OCI-LY7 (cell line): ENCODE measurements at regions not wholly inside any gene's neighbourhood (a gene's known extent, or its start where the extent isn't known, plus 50 kb on each side); places are given as distances from the start of the nearest gene placed in this dataset.

ENCODE experiments used
- BruUV-seq: library from RNA; stranded (reverse); fragments of 400-500 nt; replicated peaks from 2 replicates; lab custom pipeline; 2021; lab: Mats Ljungman, UMichigan
- CTCF ChIA-PET: fragments of 300-600 bp; sonication (Branson Sonifier 250); formaldehyde crosslinking; loops from one replicate; lab custom pipeline; 2022; ENCODE audit warnings: antibody characterized with exemption; ENCODE audit not compliant: unreplicated experiment; lab: Charles Lee
- POLR2A ChIA-PET: fragments of 300-600 bp; sonication (Branson Sonifier 250); formaldehyde crosslinking; loops from one replicate; lab custom pipeline; 2022; ENCODE audit warnings: antibody characterized with exemption; lab: Charles Lee
- DNase-seq: peaks from one replicate; pipeline ENCODE4 v3.0.0-alpha.2; 2015; ENCODE audit warnings: low spot score
- H2AFZ ChIP-seq: fragments of 200-600 bp; sonication (generic), shearing (Covaris generic); 2 replicates; pipeline ENCODE4 v1.6.1; 2014; ENCODE audit warnings: mild to moderate bottlenecking, antibody characterized with exemption, low read length, moderate library complexity
- H3K27ac ChIP-seq: fragments of 200-600 bp; sonication (generic); 2 replicates; pipeline ENCODE4 v1.5.1; 2014; ENCODE audit warnings: mixed run types, low read depth, mild to moderate bottlenecking, moderate library complexity, low read length, inconsistent platforms; ENCODE audit not compliant: poor library complexity, severe bottlenecking
- H3K36me3 ChIP-seq: fragments of 200-600 bp; sonication (generic); 2 replicates; pipeline ENCODE4 v1.6.1; 2014; ENCODE audit warnings: mild to moderate bottlenecking, antibody characterized with exemption, low read length, moderate library complexity, mixed read lengths; ENCODE audit not compliant: insufficient read depth
- H3K4me1 ChIP-seq: fragments of 200-600 bp; sonication (generic); 2 replicates; pipeline ENCODE4 v1.5.1; 2014; ENCODE audit warnings: mild to moderate bottlenecking, low read length; ENCODE audit not compliant: insufficient read depth, poor library complexity, severe bottlenecking
- H3K4me2 ChIP-seq: fragments of 200-600 bp; sonication (generic); 2 replicates; pipeline ENCODE4 v1.6.1; 2014; ENCODE audit warnings: mild to moderate bottlenecking, low read length
- H3K4me3 ChIP-seq: fragments of 200-600 bp; sonication (generic); 2 replicates; pipeline ENCODE4 v1.5.1; 2014; ENCODE audit warnings: mild to moderate bottlenecking, low read depth, low read length; ENCODE audit not compliant: poor library complexity, severe bottlenecking
- H3K79me2 ChIP-seq: fragments of 200-600 bp; sonication (generic); 2 replicates; pipeline ENCODE4 v1.6.1; 2016; ENCODE audit warnings: low read depth, mild to moderate bottlenecking, low read length, moderate library complexity, mixed read lengths; ENCODE audit not compliant: insufficient read depth
- H3K9me2 ChIP-seq: fragments of 200-600 bp; sonication (generic); 2 replicates; pipeline ENCODE4 v1.6.1; 2016; ENCODE audit warnings: mild to moderate bottlenecking, low read length, mixed read lengths; ENCODE audit not compliant: insufficient read depth
- H3K9me3 ChIP-seq: fragments of 200-600 bp; sonication (generic); 2 replicates; pipeline ENCODE4 v1.6.1; 2014; ENCODE audit warnings: mild to moderate bottlenecking, mixed run types, low read length, mixed read lengths
- H4K20me1 ChIP-seq: fragments of 200-600 bp; sonication (generic); 2 replicates; pipeline ENCODE4 v1.6.1; 2014; ENCODE audit warnings: mild to moderate bottlenecking, antibody characterized with exemption, low read length, moderate library complexity, mixed read lengths; ENCODE audit not compliant: insufficient read depth
- CTCF ChIP-seq: fragments of 200-600 bp; sonication (generic); conservative IDR thresholded peaks from 2 replicates; pipeline ENCODE4 v1.5.1; 2014; ENCODE audit warnings: mild to moderate bottlenecking, antibody characterized with exemption, low read length, moderate library complexity, mixed read lengths
- EZH2phosphoT487 ChIP-seq: fragments of 200-600 bp; sonication (generic); IDR thresholded peaks from 2 replicates; pipeline ENCODE4 v1.6.1; 2018; ENCODE audit warnings: low read depth, borderline replicate concordance, mild to moderate bottlenecking, mixed run types, antibody characterized with exemption, low read length, moderate library complexity, mixed read lengths
- intact Hi-C: fragments of 100-400 bp; cut with micrococcal nuclease; formaldehyde crosslinking; loops from one replicate; pipeline ENCODE4 v1.10.0; 2022; ENCODE audit not compliant: unreplicated experiment

GRCh38 chr12:97024393-97024792 lies 117.3 kb downstream of the NEDD1 start:
- no peaks in the 10 kb centered on the region for H3K79me2 ChIP-seq
- H2AFZ ChIP-seq, result no peak overlapping the region
- no peak overlapping the region for H3K27ac ChIP-seq
- H4K20me1 ChIP-seq, result no peaks in the 10 kb centered on the region
- H3K9me3 ChIP-seq, result no peaks in the 10 kb centered on the region
- TF ChIP-seq EZH2phosphoT487, result no peak
- no peak for TF ChIP-seq CTCF
- ChIA-PET CTCF (no interaction called here), POLR2A (interaction anchor here (0.7 kb wide), 1 partner anchor 190 kb away, joined by 3 read pairs; no protein-coding TSS in a partner anchor)
- intact Hi-C loops, result no loop called here
- DNase-seq, result no peak
- no peak overlapping the region for H3K4me2 ChIP-seq
- no peaks in the 10 kb centered on the region for H3K4me1 ChIP-seq
- H3K36me3 ChIP-seq, result no peaks in the 10 kb centered on the region
- BruUV-seq, result no TSS peak
- H3K4me3 ChIP-seq, result no peak overlapping the region
- H3K9me2 ChIP-seq, result no peaks in the 10 kb centered on the region

DNA sequence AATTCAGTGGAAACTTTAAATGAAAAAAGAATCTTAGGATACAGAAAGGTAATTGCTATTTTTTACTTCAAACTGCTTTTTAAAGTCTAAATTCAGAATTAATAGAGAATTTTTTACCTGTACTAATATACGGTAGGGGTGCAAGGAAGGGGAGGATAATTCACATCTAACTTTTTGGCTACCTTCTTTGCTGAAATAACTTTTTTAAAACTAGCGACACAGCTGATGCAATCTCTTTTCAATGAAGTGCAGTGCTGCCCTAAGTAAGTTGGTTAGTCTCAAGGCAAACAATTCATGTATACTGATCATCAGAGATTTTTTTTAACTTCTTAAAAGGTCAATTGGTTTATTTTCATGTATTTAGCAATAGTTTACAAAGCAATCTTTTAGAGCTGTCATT lies 119.8 kb downstream of the NEDD1 start:
- POLR2A ChIA-PET, result no interaction called here
- Histone ChIP-seq H3K4me3 (no peak overlapping the region), H3K27ac (no peak overlapping the region), H3K36me3 (no peaks in the 10 kb centered on the region), H3K4me1 (no peaks in the 10 kb centered on the region), H3K9me3 (no peaks in the 10 kb centered on the region), H3K4me2 (no peak overlapping the region), H2AFZ (no peak overlapping the region), H3K79me2 (no peaks in the 10 kb centered on the region), H3K9me2 (no peaks in the 10 kb centered on the region), H4K20me1 (no peaks in the 10 kb centered on the region)
- DNase-seq, result no peak
- intact Hi-C loops, result no loop called here
- no peak for TF ChIP-seq EZH2phosphoT487
- no peak for TF ChIP-seq CTCF
- CTCF ChIA-PET, result no interaction called here
- BruUV-seq, result no TSS peak

GRCh38 chr12:97027482-97027881 lies 120.4 kb downstream of the NEDD1 start:
- POLR2A ChIA-PET, result no interaction called here
- Histone ChIP-seq H3K9me2 (no peaks in the 10 kb centered on the region), H3K4me1 (no peaks in the 10 kb centered on the region), H3K4me2 (no peak overlapping the region), H3K79me2 (no peaks in the 10 kb centered on the region), H3K36me3 (no peaks in the 10 kb centered on the region), H3K9me3 (no peaks in the 10 kb centered on the region), H2AFZ (no peak overlapping the region), H3K4me3 (no peak overlapping the region), H3K27ac (no peak overlapping the region), H4K20me1 (no peaks in the 10 kb centered on the region)
- CTCF ChIA-PET, result no interaction called here
- TF ChIP-seq EZH2phosphoT487 (no peak), CTCF (no peak)
- BruUV-seq, result no TSS peak
- intact Hi-C loops, result no loop called here
- no peak for DNase-seq
